ENCODE measurements at regions not wholly inside any gene's neighbourhood (a gene's known extent, or its start where the extent isn't known, plus 50 kb on each side); places are given as distances from the start of the nearest gene placed in this dataset.
"Not testable (repeated sequence)": the region's sequence is repeated elsewhere in the genome, so short reads cannot be mapped to it uniquely, and the experiment has no call there.

DNA sequence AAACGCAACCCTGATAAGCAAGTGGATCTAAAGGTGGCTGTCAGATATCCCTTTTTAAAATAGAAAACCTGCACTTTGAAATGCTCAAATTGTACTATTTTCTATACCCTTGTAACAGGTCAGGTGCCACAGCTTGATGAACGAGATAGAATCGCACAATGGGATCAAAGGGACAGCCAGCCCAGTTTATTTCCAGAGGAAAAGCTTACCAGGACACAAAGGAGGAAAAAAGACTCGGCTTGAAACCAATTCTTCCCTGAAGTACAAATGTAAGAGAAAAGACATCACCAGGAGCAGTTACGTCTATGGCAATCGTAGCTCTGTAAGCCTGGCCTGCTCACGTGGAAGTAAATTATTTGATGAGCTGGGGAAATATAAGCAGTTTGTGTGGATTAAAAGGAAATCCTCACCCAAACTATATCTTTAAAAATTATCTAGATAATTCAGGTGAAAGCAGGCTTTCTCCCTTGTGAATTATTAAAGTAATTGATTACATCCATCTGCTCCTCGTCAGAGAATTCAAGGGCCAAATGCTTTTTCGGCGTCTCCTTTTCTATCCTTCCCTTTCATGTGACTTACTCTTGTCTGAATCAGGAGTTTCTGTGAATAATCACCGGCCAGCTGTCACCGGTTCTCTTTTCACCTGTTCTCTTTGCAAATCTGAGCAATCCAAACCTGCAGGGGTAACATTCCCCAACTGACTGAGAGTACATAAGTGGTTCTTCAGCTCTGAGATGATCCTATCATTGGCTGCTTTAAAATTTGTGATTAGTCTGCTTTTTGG is 339.2 kb upstream of the ONECUT1 start:
- no peak for DNase-seq (ENCODE audit: low read depth)

DNA sequence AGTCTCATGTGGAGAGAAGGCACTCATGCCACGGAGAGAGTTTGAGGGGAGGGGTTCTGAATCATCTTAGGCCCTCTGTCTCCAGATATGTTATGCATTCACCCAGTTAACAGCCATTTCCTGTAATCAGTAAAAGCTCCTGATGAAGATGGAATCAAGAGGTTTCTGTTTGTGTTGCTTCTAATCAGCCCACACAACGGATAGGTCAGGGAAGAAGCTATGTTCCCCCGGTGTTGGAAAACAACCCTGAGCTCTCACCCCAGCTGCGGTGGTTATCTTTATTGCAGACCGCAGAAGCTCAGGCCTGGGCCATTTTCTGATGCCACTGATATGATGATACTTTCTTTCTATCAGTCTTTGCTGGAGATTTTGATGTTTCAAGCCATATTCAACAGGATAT is 338.5 kb upstream of the ONECUT1 start:
- DNase-seq (ENCODE audit: low read depth), result no peak

DNA sequence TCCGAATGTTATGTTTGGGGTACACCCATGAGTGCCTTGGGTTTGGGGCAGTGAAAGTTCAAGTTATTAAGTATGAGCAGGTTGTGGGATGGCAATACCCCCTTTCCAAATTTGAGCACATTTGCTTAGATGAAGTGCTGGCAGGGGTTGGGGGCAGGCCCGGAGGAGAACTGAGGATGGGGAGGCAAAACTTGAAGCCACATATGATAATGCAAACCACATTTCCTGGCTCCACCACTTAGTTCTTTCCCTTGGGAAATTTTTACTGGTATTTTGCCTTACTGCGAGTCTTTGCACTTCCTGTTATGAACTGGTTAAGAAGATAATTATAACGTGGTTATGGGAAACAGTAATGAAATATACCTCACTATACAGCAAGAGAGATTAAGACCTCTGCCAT is 336.0 kb upstream of the ONECUT1 start:
- no peak for DNase-seq (ENCODE audit: low read depth)

DNA sequence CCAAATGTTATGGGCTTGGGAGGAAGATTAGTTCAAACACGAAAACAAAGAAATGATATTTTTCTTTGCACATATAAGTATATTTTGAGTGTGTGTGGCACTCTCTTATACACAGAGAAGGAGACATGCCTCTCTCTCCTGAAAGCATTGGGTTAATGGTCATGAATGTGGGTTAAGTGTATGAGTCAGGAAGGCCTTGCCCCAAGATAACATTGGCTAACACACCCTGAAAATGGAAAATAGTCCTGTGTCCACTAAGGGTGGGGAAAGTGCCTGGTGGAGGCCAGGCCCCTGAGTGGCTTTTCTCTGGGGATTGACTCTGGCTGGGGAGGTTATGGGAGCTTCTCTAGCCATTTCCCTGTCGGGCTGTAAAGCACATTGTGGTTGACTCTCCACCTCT is 332.7 kb upstream of the ONECUT1 start:
- no peak for DNase-seq (ENCODE audit: low read depth)

DNA sequence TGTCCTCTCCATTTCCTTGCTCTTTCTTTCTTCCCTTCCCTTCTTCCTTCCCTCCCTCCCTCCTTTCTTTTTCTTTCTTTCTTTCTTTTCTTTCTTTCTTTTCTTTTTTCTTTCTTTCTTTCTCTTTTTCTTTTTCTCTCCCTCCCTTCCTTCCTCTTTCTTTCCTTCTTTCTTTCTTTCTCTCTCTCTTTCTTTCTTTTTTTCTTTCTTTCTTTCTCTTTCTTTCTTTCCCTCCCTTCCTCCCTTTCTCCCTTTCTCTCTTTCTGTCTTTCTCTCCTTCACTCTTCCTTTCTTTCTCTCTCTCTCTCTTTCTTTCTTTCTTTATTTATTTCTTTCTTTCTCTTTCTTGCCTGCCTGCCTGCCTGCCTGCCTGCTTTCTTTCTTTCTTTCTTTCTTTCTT is 326.8 kb upstream of the ONECUT1 start:
- not testable (repeated sequence) for DNase-seq (ENCODE audit: low read depth)

DNA sequence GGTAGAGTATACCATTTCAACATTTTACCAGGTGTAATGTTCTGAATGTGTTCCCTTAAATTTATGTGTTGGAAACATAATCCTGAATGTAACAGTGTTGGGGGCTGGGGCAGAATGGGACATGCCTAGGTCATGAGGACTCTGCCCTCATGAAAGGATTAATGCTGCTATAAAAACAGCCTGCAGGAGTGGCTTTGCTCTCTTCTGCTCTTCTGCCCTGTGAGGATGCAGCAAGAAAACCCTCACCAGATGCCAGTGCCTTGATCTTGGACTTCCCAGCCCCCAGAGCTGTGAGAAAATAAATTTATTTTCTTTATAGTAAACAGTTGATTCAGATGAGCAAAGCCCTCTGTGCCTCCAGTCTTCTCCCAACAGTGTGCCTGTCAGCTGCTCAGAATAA is 326.0 kb upstream of the ONECUT1 start:
- DNase-seq (ENCODE audit: low read depth), result no peak

DNA sequence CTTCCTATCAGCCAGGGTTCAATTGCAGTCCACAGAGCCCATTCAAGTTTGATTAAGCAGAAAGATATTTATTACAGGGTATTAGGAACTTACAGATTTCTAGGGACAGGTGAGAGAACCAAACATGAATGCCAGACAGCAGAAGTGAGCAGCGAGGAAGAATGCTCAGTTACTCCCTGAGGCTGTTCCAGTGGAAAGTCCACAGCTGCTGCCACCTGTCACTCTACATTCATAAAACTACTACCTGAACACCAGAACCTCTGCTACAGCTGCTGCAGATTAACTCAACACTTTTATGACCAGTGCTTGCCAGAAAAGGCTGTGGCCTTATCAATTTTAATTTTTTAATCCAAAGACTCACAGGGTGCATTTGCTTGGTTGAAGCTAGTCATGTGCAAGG is 325.4 kb upstream of the ONECUT1 start:
- no peak for DNase-seq (ENCODE audit: low read depth)

DNA sequence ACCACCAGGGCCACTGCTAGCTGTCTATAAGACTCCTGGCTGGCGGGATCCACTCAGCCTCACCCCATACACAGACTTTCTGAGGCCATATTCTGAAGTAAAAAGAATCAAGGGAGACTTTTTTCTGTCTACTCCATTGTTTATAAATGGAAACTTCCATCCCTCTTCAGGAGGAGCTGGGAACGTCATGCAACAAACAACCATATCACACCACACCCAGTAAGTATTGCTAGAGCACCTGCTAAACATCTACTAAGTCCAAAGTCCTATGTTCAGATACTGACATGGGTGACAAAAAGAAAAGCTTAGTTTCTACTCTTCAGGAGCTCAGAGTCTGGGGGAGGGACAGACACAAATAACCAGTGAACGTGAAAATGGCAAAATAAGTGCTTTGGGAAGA is 324.8 kb upstream of the ONECUT1 start:
- no peak for DNase-seq (ENCODE audit: low read depth)

DNA sequence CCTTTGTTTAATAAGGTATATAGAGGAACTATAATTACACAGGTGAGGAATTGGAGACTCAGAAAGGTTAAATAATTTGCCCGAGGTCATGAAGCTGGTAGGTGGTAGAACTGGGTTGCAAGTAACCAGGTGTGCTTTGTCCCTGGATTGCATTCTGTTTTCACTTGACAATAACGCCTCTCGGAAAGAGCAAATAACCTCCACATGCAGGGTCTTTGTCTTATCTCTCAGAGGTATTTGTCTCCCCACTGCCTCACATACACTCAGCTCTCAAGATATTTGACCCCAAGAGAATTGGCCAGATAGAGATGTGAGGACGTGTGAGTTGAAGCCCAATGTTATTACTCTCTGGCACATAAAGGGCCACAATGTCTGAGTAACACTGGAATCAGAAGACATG is 320.9 kb upstream of the ONECUT1 start:
- DNase-seq (ENCODE audit: low read depth), result no peak

DNA sequence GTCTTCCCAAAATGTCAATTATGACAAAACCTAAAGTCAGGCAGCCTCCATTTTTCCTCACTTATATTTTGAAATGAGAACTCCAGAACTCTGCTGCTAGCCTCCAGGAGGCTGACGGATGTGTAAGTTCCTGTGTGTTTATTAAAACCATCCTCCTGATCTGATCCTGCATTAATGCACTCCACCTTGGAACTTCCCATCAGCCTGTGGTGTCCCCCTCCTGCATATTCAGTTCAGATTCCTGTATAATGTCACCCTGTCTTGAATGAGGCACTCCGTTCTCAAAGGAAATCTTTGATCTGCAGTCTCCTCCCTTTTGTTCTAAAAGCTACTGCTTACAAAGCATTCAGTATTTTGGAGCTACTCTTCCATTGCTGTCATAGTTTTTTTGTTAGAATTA is 318.2 kb upstream of the ONECUT1 start:
- DNase-seq (ENCODE audit: low read depth), result no peak

DNA sequence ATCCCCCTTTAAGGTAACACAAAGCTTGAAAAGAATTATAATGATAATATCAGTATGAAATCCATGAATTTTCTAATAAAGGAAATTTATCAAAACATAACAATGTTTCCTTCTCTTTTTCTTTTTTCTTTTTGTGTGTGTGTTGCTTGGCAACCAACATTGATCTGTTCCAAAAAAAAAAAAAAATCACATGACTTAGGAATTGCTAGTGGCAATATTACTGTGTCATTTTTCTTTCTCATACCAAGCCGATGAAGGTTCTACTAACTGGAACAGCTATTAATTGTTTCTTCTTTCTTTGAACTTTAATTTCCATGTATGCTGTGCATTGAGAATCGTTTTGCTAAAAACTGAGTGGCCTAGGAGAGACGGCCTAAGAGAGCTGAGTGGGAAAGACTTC is 317.7 kb upstream of the ONECUT1 start:
- no peak for DNase-seq (ENCODE audit: low read depth)

DNA sequence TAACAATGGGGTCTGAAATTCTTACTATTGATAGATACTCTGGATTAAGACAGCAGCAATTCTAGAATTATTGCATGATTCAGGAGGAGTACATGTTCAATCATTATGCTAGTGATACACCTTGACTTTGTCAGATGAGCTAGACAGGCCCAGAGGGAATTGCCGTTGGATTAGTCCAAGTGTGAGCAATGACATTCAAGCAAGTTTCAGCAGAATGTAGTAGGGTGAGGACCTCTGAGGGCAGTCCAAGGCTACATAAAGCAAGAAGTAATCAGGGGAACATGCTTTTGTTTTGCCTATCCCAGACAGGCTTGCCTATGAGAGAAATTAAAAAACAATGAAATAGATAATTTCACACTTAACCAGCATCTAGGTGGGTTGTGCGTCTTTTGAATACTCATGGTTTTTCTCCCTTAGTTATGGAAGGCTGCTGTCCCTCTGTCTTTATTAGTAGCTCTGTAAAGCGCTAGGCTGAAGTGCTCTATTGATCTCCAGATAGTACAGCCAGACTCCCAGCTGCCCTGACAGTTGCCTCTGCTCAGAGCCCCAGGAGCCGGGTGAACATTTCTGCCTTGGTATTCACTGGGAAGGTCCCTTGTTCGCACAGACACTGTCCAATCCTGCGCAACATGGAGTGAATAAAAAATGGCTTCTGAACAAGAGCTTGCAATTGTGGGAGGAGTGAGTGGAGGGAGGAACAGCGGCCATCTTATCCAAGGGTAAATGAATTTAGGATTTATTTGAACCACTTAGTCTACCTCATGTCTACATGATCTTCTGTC is 316.6 kb upstream of the ONECUT1 start:
- DNase-seq (ENCODE audit: low read depth), result no peak

DNA sequence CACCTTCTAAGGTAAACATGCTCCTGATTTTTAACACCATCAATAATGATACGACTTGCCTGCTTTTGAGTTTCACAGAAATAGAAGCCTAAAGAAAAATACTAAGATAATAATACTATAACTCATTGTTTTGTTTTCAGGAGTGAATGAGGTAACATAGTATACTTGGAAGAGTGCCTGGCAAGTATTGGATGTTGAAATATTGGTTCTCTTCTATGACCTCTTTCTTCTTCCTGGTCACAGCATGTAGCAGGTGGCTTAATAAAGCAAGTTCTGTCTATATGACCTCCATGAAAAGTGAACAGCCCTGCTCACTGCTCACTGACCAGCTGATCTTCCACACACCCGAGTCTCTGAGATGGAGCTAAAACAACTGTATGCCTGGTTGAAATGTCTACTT is 312.3 kb upstream of the ONECUT1 start:
- DNase-seq (ENCODE audit: low read depth), result no peak

DNA sequence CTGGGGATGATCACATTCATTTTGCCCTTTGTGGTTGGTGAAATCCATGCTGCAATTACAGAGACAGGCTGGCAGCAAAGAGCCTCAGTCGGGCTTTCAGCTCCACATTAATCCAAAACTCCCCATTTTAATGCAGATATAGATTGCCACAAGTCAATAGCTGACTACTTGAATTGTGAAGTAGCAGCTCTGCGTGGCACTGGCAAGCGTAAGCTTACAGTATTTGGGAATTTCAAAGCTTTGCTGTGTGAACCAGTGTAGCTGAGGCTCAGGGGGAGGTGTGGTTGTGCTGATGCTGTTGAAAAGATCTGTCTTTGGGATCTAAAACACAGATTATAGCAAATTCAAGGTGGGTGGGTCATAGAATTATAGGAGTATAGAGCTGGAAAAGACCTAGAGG is 290.3 kb upstream of the ONECUT1 start:
- DNase-seq (ENCODE audit: low read depth), result no peak

DNA sequence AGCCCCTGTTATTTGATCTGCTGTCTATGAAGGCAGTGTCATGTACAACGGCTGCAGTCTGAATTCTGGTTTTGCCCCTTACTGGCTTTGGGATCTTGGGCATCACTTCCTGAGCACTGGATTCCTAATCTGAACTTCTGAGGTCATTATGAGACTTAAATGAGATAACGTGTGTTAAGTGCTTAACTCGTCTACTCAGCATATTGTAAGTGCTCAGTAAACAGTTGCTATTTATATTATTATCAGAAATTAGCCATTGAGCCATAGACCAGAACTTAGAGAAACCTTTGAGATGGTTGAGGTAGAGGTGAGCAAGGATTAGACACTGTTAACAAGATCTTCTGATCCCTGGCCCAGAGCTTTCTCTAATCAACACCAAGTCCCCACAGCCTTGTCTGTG is 284.1 kb upstream of the ONECUT1 start:
- no peak for DNase-seq (ENCODE audit: low read depth)

DNA sequence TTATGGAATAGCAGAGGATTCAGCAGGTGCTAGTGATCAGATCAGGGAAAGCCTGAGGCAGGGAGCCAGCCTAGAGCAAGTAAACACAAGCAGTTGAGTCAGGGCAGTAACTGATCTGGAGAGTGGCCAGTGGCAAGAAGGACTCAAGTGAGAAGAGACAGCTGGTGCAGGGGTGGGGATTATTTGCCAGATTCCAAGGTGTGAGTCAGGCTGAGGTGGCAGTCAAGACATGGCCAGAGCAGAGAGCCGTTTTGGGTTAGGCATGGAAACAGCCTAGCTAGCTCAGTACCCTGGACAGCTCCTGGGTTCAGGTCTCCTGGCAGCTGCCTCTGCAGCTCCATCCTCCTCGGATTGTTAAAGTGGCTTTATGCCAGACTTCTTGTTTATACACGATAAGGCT is 281.9 kb upstream of the ONECUT1 start:
- peak; percentile 95 for DNase-seq (ENCODE audit: low read depth)

DNA sequence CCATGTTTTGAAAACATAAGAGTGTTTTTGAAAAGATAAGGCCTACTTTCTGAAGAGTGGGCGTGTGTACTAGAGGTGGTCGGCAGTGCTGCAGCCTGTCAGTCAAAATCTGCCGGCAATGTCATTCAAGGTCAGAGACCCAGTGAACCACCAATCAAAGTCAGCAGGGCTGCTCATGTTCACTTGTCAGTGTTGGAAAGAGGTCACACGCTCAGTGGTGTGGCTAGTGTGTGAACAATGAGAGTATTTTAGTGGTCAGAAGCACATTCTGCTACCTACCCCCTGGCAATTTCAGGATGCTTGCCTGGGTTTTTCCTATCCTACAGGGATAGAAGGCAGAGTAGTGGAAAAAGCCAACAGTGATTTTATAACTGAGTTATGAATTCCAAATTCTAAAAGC is 278.5 kb upstream of the ONECUT1 start:
- DNase-seq (ENCODE audit: low read depth), result no peak

DNA sequence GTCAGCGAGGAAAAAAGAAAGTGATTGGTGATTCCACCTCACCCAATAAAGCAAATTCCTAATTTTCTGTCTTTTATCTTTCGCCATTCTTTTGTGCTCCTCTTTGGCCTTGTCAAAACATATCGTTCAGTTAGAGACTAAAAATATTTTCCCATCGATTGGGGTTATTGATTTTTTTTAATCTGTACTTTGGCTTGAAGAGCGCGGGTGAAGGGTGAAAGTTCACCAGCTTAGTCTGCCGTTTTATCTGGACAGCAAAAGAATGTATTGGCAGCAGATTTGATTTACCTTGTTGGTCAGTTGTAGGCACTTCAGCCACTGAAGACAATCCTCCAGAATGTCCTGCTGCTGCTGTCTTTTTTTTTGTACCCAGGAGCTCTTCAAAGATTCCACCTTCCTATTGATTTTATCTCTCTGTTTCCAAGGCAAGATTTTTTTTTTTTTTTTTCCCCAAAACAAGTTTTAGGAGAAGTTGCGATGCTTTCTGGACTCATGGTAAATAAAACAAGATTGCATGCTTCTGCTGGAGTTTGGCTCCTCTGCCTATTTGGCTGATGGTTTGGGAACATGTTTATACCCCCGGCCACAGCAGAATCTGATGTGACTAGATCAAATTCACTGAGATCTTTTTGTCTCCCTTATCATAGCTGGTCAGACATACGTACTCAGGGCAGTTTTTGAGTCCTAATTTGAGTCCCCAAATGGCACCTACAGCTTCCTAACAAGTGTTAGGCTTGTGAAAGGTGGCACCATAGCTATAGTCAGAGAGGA is 269.3 kb upstream of the ONECUT1 start:
- no peak for DNase-seq (ENCODE audit: low read depth)

DNA sequence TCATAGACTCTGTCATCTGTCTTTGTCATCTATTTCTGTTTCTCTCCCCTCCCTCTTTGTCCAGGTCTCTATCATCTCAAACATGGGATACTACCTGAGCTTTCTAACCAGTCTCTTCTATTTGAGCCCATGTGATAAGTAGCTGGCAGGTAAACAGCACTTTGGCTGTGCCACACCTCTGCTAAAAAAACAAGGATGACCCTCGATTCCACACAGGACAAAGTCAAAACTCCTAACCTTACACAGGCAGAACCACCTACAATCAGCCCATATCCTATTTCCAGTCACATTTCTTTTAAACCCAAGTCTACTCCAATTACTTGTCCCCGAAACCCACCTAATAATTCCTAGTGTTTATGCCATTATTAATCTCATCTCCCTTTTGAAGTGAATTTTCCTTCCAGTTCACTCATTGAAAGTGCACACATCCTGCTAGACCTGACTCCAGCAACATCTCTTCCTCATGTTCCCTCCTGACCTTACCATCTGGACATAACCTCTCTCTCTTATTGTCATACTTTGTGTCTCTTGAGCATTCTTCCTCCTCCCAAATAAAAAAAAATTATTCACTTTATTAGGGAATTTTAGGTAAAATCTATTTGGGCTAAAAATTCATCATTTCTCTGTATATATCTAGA is 256.1 kb upstream of the ONECUT1 start:
- no peak for DNase-seq (ENCODE audit: low read depth)

DNA sequence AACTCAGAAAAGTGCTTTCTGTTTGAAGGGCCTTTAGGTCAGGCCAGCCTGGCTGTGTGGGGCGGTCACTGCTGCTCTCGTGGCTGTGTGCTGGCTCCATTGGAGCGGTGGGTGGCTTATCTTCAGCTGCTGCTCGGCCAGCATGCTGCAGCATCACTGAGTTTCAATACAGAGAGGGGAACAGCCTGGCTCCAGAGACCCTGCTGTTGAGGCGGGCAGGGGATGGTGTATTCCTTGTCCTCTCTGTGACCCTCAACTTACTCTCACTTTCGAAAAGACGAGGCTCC is 248.5 kb upstream of the ONECUT1 start:
- DNase-seq (ENCODE audit: low read depth), result no peak

DNA sequence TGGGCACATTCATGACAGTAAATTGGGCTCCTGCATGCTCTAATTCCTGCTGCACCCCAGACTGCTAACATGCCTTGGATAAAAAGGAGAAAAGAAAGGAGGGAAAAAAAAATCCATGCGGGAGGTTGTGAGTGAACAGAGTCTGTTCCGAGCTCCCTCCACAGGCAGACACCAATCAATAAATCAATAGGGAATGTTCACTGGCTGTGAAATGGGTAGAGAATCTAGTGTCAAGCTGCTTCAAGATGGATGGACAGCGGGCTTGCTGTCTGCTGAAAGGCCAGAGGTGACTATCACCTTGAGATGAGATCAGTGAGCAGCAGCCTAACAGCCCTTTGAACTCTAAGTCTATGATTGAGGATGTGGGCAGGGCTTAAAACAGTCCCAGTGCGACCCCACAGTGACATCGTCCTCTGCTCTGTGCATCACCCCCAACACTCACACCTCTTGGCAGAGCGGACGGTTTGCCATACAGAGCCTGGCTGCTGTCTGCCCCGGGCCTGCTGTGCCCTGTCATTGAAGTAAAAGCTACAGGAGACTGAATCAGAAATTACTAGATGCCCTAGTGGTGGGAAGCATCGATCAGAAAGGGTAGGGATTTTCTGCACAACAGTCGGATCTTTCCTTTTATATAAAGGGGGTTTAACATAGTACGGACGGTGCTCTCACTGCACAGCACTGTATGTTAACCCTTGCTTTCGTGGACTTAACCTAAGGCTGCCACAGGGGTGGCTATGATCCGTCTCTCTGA is 247.9 kb upstream of the ONECUT1 start:
- DNase-seq (ENCODE audit: low read depth), result no peak
